ENCODE measurements at regions not wholly inside any gene's neighbourhood (a gene's known extent, or its start where the extent isn't known, plus 50 kb on each side); places are given as distances from the start of the nearest gene placed in this dataset.
"Not testable (repeated sequence)": the region's sequence is repeated elsewhere in the genome, so short reads cannot be mapped to it uniquely, and the experiment has no call there.

GRCh38 chr17:13908971-13909370, 160.3 kb upstream of the COX10 start:
- intact Hi-C loops (cut with DNase I); DNase-seq; ATAC-seq: not testable (repeated sequence)

GRCh38 chr17:13909901-13910519, 159.3 kb upstream of the COX10 start:
- ATAC-seq (no peak), DNase-seq (no peak)
- intact Hi-C loops (cut with DNase I): no loop called here

- ATAC-seq: no peak
- intact Hi-C loops (cut with DNase I): no loop called here
- DNase-seq: no peak
Observed at GRCh38 chr17:13917634-13918033, 151.7 kb upstream of the COX10 start.

DNA sequence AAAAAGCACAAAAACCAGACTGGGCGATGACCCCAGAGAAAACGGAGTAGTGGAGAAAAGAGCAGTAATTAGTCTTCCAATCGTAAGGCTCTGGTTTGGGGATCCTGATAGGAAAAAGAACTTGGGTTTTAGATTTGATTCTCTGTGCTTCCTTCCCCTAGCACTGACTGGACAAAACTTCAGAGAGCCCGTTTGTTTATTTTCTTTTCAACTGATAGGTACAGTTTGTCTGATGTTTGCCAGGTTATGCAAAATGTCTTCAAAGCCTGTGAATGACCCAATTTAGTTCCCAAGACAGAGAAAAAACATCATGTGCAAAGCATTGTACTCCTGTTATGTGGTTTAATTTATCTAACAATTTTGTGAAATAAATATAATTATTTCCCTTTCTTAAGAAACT, 151.1 kb upstream of the COX10 start:
- no peak for DNase-seq
- ATAC-seq: no peak
- intact Hi-C loops (cut with DNase I): no loop called here

GRCh38 chr17:13919818-13920217, 149.5 kb upstream of the COX10 start:
- DNase-seq (no peak), ATAC-seq (no peak)

DNA sequence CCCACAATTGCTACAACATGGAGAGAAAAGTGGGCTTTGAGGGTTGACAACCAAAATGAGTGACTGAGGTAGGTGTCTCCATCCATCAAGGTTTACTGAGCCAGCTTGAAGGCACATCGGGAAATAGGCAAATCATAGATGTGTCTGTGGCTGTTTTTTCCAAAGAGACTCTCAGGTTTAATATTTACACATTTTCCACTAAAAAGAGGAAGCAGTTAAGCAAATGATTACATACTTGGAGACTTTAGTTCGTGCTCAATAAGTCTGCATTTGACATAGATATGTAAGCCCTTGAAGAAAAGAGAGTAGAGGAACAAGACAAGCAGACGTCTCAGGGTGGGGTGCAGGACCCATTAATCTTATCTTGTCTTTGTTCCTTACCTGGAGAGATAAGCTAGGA, 148.9 kb upstream of the COX10 start:
- no peak for ATAC-seq
- intact Hi-C loops (cut with DNase I): no loop called here

More at GRCh38 chr17:13919818-13920217, 149.5 kb upstream of the COX10 start:
- intact Hi-C loops (cut with DNase I): no loop called here

GRCh38 chr17:13921841-13922776, 147.2 kb upstream of the COX10 start:
- DNase-seq (no peak), ATAC-seq (no peak)
- intact Hi-C loops (cut with DNase I): no loop called here

More for the DNA sequence above, 148.9 kb upstream of the COX10 start:
- DNase-seq: no peak

DNA sequence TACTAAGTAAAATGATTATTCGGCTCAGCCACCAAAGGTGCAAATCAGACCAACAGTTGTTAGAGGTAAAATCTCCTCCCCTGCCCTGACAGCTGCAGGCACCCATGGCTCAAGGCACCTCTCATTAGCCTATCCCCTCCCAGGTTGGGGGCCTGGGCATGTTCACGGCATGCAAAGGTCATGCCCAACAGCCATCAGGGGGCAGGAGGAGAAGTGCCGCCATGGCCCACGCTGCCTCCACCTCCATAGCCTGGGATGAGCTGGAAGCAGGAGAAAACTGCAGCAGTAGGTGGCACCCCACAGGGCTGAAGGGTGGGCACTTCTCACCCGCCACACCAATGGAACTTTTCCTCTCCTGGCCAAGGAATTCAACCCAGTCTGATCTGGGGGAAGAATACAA, 146.4 kb upstream of the COX10 start:
- ATAC-seq (no peak), DNase-seq (no peak)
- intact Hi-C loops (cut with DNase I): no loop called here

DNA sequence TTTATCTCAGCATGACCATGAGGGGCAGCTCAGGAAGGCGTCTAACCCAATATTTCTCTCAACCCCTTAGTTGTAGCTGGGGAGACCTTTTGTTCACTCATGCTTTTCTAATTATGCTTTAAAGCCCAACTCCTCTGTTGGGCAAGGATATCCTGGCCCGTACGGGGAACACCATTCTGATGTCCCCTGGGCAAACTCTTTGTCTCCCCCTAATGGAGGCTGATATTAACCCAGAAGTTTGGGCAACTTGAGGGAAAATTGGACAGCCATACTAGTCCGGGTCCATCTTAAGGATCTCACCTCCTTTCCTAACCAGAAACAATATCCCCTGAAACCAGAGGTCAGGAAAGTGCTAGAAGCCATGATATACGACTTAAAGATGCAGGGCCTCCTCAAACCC, 143.7 kb upstream of the COX10 start:
- ATAC-seq (no peak), DNase-seq (no peak)
- intact Hi-C loops (cut with DNase I): no loop called here

DNA sequence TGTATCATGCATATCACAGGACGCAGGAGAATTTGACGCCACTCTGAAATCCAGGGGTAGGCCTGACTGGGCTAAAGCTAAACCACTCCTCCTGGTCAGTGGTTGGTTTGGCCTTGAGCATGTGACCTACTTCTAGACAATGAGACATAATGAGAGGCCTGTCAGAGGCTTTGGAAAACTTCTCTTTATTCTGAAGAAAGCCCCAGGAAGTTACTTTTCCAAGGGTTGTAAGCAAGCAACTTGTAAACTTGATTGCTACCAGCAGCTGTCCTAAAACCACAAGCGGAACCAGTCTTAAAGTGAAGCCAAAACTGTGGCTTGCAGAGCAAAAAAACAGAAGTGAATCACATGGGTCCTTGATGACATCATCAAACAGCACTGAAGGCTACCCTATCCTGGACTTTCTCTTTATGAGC, 138.2 kb upstream of the COX10 start:
- intact Hi-C loops (cut with DNase I): no loop called here
- peak; percentile 73 to 88 for ATAC-seq
- DNase-seq: no peak

DNA sequence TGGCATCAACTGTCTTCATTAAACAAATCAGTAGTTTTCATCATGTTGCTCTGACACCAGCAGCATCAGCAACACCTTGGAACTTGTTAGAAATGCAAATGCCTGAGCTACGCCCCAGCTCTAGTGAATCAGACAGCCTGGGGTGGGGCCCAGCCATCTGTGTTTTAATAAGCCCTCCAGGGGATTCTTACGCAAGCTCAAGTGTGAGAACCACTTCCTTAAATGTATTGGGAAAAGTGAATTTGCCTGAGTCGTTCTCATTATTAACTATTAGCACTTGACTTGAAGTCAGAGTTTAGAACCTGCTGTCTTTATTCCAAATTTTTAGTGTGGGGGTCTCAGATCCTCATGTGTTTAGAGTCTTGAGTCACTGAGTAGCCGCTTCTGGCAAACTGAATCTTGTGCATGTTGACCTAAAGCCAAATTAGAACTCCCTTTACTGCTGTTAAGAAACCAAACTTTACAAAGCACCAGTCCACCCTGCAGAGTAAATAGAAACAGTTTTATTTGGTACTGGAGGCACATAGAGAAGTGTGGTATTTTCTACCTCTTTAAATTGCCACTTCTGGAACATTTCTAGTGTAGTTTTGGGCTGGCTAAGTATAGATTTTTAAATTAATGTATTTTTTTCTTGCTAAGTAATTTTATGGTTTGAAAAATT, 137.4 kb upstream of the COX10 start:
- peak; percentile 71 for DNase-seq
- intact Hi-C loops (cut with DNase I): no loop called here
- ATAC-seq: peak; percentile 74 to 96

DNA sequence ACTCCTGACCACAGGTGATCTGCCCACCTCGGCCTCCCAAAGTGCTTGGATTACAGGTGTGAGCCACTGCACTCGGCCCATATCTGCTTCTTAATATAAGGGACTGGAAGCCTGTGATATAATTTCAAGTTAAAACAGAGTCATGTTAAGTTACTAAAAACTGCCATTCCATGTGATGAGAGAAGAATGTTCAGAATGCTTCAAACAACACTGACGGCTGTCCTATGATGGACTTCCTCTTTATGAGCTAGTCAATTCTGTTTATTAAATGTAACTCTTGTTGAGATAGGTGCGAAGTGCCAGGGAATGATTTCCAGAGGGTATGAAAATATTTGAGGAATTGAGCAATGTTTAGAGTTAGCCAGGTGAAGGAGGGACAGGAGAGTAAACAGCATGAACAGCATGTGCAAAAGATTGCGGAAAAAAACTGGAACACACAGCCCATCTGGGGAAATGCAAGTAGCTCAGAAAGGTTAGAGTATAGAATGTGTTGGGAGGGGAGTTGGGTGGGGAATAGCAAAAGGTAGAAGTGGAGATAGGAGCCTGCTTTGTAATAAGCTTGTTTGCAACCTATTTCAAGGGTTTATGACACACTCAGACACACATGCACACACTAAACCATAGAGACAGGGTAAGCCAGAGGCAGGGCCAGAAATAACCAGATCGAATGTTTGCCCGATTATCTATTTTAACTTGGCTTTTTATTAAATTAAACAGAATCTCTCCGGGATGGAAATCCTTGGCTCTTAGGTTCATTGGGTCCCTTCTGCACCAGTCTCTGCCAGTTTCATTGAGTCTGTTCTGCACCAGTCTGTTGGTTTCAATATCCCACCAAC, 135.6 kb upstream of the COX10 start:
- DNase-seq: no peak
- no peak for ATAC-seq
- intact Hi-C loops (cut with DNase I): no loop called here

DNA sequence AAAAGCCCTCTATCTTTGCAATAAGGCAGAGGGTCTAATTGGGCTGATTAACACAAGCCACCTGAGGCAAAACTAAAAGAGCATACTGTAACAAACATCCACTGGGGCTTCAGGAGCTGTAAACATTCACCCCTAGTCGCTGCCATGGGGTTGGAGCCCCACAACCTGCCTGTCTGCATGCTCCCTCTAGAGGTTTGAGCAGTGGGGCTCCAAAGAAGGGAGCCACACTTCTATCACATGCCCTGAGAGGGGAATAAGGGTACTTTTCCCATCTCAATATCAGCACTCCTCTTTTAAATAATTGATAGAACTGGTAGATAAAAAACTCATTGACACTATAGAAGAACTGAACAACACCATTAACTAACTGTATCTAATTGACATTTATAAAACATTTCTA, 130.1 kb upstream of the COX10 start:
- DNase-seq: no peak
- ATAC-seq: no peak
- intact Hi-C loops (cut with DNase I): no loop called here

- ATAC-seq: no peak
- intact Hi-C loops (cut with DNase I): no loop called here
- DNase-seq: no peak
Observed at GRCh38 chr17:13940858-13941665, 128.2 kb upstream of the COX10 start.

DNA sequence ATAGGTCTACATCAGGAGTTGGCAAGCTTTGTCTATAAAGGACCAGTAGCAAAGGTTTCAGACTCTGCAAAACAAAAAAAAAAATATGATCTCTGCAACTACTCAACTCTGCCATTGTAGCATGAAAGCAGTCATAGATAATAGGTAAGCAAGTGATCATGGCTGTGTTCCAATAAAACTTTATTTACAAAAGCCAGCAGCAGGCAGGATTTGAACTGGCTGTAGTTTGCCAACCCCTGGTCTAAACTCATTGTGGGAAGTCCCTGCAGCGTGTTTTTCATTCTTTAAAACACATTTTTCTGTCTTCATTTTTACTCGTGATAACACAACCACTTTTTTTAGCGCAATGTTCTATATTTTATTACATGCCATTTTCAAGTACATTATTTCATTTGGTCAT, 127.5 kb upstream of the COX10 start:
- intact Hi-C loops (cut with DNase I): no loop called here
- DNase-seq (no peak), ATAC-seq (no peak)

- intact Hi-C loops (cut with DNase I): no loop called here
- no peak for DNase-seq
- no peak for ATAC-seq
Observed at GRCh38 chr17:13943909-13944308, 125.4 kb upstream of the COX10 start.

DNA sequence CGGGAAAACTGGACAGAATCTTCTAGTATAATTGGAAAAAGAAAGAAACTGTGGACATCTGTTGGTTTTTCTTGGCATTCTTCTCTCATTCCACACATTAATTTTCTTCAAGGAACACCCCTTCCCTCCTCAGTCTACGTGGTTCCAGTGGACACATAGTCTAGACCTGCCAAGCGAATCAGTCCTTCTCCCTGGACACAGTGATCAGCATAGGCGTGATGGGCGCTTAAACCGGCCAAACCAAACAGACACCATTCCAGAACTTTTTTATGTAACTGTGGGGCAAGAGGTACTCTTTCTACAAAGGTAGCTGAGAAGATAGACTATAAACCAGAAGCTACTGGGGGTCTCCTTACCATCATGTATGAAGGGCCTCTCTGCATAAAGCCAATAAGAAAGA, 121.8 kb upstream of the COX10 start:
- intact Hi-C loops (cut with DNase I): no loop called here
- DNase-seq: no peak
- peak in 1 of 2 donors; percentile 88 for ATAC-seq

DNA sequence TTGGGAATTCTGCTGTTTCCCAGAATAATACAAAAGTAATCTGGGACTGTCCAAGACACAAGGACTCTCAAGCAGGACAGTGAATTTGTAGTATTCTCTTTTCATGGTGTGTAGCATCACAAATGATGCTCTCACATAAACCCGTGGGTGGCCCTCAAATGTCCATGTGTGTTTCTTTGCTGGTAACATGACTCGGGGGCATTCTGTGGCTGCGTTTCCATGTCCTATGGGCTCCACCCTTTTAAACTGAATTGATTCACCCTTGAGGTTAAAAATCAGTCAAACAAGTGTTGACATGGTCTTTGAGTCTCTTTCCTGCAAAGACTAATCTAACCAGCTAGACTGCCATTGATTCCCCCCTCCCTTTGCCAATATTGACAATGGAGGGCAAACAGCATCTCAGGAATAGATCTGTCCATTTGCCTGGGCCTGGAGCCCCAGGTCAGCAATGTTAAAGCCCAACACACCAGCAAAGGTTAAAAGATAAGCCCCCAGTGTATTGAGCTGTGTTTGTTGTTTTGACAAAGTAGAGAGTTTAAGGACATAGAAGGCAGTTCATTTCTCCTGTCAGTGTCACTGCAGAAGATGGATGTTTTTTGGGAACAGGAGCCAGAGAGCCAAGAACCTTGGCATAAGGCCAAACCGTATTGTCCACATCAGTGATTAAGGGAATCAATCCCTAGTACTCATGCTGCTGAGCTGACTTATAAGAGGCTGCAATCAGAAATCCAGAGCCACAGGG, 117.1 kb upstream of the COX10 start:
- no peak for ATAC-seq
- intact Hi-C loops (cut with DNase I): no loop called here
- no peak for DNase-seq

Measured in left cardiac atrium (tissue), 4 donors.